COLO668 (cell line): ENCODE measurements at regions not wholly inside any gene's neighbourhood (a gene's known extent, or its start where the extent isn't known, plus 50 kb on each side); places are given as distances from the start of the nearest gene placed in this dataset.

ENCODE experiments used
- DNase-seq: peaks from one replicate; lab custom pipeline; 2025; ENCODE audit not compliant: unreplicated experiment; lab: John Stamatoyannopoulos, UW

DNA sequence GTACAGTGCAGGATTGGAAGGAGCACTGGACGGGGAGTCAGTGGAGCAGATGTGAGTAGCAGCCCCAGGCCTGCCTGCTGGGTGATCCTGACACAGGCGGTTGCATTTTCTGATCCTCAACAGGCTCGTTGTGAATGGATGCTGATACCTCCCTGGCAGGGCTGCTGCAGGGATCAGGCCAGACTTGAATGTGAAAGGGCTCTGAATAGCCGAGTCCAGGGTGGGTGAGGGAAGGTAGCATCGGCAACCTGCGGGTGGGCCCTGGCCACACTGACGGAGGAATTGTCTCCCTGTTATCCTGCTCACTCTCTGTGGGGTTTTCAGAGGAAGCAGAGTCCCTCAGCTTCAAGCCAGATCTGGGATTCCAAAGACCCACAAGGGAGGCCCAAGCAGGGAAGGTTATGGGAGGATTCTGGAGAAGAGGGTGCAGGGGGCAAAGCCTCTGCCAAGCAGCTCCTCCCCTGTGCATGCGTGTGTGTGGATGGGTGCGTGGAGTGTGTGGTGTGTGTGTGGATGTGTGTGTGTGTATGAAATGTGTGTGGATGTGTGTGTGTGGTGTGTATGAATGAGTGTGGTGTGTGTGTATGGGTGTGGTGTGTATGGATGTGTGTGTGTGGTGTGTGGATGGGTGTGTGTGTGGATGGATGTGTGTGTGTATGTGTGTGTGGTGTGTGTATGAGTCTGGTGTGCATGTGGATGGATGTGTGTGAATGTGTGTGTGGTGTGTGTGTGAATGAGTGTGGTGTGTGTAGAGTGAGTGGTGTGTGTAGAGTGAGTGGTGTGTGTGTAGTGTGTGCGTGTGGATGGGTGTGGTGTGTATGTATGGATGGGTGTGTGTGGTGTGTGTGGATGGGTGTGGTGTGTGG lies 100.3 kb downstream of the UBIAD1 start:
- no peak for DNase-seq

DNA sequence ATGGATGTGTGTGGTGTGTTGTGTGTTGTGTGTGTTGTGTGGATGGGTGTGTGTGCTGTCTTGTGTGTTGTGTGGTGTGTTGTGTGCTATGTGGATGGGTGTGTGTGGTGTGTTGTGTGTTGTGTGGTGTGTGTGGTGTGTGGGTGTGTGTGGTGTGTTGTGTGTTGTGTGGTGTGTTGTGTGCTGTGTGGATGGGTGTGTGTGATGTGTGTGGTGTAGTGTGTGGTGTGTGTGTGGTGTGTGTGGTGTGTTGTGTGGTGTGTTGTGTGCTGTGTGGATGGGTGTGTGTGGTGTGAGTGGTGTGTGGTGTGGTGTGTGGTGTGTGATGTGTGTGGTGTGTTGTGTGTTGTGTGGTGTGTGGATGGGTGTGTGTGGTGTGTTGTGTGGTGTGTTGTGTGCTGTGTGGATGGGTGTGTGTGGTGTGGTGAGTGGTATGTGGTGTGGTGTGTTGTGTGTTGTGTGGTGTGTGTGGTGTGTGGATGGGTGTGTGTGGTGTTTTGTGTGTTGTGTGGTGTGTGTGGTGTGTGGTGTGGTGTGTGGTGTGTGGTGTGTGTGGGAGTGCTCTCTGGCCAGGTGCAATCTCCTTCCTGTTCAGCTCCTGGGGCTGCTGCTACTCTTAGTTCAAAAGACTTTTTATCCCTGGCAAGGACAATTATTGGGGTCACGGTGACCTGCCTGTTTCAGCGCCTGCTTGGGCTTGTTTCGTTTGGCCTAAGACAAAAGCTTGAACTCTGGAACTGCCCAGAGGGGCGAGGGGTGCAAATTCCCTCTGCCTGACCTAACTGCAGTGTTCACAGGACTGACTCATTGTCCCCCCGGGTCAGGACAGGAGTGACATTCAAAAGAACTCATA lies 101.1 kb downstream of the UBIAD1 start:
- no peak for DNase-seq

DNA sequence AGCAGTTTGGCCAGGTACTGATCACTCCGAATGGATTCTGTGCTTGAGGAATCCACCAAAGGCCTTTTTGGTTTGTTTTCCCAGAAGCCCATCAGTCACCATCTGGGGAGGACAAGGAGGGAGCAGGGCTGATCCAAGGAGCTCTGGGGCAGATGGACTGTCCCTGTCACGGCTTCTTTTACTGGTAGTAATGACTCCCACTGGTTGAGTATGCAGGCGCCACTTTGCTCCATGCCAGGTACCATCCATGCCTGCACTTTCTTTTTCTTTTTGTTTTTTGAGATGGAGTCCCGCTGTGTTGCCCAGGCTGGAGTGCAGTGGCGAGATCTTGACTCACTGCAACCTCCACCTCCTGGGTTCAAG lies 101.7 kb downstream of the UBIAD1 start:
- DNase-seq = no peak

DNA sequence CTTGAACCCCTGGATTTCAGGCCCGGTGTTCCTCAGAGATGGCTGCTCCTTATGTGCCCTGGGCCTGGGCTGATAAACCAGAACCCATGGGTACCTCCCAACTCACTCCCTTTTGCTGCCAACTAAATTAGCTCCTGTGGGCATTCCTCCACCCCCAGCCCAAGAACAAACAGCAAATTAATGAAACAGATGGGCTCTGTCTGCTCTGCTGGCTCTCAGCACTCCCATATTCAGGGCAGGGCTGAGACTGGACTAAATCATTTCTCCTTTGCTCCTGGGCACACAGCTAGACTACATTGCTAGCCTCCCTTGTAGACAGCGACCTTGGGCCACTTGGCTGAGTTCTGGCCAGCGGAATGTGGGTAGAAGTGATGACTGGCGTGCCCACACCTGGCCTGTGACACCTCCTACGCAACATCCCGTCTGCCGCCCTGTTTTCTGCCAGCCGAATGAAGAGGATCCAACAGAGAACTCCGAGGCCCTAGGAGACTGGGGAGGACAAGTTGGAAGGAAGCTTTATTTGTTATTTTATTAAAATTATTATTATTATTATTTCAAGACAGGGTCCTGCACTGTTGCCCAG lies 101.9 kb upstream of the DISP3 start:
- DNase-seq = no peak

DNA sequence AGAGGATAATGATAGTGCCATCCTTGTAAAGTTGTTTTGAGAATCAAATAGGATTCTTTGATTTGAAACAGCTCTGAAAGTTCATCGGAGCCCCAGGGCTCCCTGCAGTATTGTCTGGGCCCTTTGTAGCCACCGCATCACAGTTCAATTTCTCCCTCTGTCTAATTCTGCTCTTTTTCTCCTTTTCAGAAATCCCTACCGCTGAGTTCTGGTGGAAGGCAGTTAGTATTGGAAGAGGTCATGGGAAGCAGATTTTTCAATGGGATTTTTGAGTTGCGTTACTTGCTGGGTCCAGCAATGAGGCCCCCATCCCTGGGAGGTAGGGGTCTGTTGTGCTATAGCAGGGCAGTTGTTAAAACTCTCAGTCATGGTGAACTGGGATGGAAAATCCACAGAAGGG lies 101.0 kb upstream of the DISP3 start:
- DNase-seq = no peak

DNA sequence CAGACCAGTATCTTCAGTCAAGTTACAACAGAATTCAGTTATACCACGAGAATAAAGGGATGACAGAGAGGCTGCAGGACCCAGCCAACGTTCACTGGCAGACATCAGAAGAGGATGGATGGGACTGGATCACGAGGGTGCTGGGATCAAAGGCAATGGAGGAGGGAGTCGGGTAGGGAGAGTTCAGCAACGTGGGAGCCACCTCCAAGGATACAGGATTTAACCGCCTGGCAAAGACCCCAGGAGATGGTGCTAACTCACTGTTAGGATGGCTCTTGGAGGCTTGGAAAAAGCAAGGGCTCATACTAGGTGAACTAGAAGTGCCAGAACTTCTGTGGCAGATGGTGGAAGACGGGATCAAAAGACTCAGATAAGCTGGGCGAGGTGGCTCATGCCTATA lies 99.1 kb upstream of the DISP3 start:
- DNase-seq = no peak

DNA sequence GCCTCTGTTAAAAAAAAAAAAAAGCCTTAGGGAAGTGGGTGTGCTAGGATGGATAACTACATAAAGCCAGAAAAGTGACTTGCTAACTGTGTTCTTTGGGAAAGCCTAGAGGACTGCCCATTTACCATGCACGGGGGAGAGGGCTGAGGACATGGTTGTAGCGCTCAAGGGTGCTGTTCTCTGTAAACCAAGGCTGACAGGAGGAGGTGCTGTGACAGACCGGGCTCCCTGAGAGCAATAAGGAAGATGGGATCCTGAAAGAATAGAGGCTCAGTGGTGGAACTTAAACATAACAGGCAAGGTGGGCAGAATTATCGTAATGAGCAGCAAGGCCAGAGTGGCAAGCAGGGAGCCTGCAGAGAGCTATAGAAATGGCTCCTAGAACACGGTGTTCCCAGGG lies 98.5 kb upstream of the DISP3 start:
- DNase-seq = no peak

DNA sequence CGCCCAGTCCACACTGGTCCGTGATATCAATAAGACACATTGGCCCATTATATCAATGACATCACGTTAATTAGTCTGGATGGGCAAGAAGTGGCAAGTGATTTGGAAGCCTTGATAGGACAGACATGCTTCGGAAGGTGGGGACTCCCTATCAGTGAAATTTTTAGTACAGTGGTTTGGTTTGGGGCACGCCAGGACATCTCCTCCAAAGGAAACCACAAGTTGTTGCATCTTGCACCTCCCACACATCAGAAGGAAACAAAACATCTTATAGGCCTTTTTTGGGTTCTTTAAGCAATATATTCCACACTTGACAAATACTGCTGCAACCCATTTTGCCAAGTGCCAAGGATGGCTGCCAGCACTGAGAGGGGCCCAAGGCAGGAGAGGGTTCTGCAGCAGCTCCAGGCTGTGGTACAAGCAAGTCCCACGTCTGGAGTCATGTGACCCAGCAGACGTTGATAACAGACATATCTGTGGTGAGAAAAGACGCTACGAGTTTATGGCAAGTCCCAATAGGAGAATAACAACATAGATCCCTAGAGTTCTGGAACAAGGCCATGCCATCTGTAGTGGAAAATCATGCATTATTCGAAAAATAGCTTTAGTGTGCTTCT lies 95.3 kb upstream of the DISP3 start:
- no peak for DNase-seq

DNA sequence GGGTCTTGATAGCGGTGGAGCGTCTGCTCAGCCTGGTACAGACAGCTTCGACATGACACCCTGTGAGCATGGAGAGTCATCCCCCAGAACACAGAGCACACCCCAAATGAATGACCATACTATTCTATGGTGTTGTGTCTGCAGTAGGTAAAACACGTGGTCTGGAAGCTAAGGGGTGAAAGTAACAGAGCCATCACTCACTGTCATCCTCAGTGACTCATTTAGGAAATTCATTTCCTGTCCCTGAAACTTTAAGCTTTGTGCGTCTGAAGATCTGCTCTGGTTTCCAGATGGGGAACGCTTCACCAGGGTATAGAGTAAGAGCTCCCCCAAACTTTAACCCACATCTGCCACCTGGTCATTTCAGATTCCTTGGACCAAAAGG lies 94.8 kb upstream of the DISP3 start:
- DNase-seq = no peak

DNA sequence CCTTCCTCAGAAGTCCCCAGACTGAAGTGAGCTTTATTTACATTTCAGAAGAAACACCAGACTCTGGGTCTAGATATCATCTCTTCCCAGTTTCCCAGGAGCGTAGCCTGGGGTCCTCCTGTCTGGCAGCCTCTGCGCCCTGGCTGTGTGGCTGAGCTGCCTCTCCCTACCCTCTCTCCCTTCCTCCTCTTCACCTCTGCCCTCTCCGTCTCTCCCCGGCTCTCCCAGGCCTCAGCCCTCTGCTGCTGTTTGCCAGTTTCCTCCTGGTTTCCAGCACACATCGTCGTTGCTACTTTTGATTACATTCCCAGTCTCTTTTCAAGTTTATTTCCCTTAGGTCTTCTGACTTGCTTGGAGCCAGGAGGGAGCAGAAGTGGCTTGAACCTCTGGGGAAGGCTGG lies 91.1 kb upstream of the DISP3 start:
- DNase-seq = no peak

DNA sequence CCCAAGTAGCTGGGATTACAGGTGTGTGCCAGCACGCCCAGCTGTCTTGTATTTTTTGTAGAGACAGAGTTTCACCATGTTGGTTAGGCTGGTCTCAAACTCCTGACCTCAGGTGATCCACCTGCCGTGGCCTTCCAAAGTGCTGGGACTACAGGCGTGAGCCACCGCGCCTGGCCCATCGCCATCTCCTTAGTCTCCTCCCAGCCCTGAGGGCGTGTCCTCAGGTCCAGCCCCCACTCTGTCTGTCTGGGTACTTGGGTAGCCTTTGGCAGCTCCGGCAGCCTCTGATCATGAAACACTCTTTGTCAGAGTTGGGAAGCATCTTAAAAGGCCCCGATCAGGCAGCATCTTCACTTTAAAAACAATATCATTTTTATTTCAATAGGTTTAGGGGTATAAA lies 90.3 kb upstream of the DISP3 start:
- no peak for DNase-seq

DNA sequence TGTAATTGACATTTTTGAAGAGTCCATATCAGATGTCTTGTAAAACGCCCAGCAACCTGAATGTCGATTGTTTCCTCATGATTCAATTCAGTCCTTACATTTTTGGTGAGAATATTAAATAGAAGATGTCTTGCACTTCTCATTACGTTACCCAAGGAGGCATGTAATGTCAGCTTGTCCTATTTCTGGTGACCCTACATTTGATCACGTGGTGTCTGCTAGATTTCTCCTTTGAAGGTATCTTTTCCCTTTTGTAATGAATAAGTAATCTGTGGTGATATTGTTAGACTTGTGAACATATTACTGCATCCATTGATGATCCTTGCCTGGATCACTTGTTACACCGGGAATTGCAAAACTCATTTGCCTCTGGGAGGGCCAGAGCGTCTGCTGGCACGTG lies 87.6 kb upstream of the DISP3 start:
- DNase-seq = no peak

DNA sequence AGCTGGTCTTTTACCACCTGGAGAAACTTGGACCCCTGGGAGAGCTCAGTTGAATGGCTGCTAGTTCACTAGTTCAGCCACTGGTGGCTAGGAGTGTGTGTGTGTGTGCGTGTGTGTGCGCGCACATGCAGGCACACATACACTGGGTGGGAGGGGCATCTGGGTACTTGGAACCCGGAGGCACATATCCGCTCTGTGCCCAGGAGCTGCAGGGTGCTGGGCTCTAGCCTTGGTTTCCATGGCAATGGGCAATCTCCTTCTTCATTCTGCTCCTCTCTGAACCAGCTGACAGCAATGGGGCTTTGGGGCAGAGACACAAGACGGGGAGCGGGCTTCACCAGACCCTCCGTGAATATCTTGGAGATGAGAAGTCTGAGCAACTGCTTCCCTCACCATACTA lies 87.1 kb upstream of the DISP3 start:
- DNase-seq = no peak

DNA sequence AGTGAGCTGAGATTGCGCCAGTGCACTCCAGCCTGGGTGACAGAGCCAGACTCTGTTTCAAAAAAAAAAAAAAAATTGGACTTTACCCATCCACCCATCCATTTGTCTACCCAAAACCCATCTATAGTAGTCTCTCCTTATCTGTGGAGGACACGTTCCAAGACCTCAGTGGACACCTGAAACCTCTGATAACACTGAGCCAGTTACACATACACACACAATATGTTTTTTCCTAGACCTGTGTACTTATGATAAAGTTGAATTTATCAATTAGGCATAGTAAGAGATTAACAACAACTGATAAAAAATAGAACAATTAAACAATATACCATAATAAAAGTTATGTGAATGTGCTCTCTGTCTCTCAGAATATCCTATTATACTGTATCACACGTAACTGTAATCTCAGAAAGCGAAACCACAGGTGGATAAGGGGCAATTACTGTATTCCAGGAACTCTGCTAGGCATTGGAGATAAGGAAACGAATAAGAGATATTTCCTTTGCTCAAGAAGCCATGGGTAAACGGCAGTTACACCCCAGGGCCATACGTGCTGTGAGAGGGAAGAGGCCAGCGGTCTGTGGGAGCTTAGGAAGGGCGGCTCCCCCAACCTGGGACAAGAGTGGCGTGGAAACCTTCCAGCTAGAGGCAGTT lies 84.2 kb upstream of the DISP3 start:
- DNase-seq = no peak

DNA sequence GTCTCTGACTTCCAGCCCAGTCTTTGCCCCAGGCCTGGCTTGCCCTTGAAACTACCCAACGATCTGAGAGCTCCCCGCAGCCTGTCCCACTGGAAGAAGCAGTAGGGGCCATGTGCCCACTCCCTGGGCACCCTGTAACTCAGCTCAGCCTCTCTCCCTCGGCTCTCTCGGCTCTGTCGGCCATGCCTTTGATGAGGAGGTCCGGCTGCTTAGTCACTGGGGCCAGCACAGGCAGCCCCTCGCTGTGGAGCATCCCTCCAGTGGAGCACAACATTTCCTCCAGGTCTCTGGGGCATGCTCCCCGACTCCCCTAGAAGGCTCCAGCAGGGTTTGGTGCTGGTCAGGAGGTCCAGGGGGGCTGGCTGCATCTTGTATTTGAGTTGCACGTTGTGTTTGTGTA lies 83.3 kb upstream of the DISP3 start:
- DNase-seq = no peak

DNA sequence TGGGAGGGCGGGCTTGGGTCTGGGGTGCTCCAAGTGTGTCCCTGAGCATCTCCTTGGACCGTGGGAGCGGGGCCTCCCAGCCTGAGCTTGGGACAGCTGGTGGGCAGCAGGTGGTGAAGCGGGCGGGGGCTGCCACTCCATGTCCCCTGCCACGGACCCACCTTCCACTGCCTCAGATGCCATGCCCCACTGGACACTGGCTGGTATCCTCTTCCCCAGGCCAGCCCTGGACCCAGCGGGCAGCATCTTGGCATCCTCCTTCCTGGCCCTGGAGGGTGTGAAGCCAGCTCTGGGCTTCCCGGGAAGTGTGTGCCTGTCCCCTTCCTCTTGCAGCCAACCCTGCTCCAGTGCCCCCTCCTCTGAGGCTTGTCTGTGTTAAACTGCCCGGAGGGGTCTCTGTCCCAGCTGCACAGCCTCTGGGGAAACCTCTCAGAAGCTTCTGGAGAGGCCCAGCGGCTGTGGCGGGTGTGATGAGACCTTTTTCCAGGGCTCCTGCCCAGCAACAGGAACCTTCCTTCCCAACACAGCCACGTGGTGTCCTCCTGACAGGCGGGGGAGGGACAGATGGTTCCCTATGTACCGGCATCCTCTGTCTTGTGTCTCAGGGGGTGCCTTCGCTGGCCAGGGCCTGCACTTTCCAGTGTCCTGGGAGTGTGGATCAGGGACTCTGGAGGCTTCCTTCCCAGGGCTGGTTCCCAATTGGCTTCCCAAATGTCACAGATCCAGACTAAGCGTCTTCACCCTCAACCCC lies 81.6 kb upstream of the DISP3 start:
- DNase-seq = no peak

DNA sequence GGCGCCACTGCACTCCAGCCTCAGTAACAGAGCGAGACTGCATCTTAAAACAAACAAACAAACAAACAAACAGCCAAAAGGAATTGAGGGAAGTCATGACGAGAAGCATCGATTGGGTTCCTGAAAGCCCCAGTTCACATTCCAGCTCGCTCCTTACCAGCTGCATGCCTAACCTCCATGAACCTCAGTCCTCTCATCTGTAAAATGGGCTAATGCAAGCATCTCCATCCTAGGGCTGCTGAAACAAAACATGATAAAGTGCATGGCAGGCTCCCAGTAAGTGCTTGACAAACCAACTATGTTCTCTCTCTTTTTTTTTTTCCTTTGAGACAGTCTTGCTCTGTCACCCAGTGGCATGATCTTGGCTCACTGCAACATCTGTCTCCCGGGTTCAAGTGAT lies 79.7 kb upstream of the DISP3 start:
- no peak for DNase-seq

DNA sequence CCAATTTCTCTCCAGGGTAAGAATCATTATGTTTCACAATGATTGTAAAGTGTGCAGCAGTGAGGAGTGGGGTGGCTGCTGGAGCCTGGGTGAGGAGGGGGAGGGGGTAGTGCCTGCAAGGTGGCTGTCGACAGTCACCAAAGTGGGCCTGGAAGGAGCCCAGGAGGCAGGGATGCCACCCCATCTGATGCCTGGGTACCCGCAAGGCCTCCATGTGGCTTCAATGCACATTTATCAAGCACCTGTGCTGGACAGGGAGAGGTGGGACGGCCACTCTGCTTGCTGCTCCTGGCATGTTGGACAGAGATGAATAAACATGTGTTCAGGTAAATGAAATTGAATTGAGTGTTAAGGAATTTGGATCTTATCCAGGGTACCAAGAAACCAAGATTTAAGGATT lies 78.8 kb upstream of the DISP3 start:
- DNase-seq = no peak

DNA sequence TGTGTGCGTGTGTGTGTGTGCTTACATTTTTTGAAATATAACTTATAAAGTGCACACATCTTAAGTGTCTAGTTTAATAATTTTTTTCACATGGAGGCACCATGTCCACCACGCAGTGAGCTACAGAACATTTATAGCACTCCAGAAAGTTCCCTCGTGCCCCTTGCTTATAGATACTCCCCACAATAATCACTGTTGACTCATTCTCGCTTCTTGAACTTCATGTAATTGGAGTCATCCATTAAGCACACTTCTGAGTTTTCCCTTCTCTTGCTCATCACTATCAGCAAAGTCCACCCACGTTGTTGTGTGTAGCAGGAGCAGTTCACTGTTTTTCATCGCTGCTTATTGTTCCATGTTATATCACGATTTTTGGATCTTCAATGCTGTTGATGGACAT lies 78.4 kb upstream of the DISP3 start:
- DNase-seq = no peak

DNA sequence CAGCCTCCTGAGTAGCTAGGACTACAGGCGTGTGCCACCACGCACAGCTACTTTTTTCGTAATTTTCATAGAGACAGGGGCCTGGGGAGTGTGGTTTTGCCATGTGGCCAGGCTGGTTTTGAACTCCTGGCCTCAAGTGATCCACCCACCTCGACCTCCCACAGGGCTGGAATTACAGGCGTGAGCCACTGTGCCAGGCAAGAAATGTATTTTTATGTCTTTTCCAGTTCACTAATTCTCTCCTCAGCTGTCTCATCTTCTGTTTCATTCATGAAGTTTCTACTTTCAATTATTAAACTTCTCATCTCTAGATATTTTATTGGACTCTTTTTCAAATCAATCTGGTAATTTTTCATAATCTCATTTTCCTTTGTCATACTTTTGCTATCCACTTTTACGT lies 72.1 kb upstream of the DISP3 start:
- DNase-seq = no peak
